GM10847 (cell line): ENCODE measurements at regions not wholly inside any gene's neighbourhood (a gene's known extent, or its start where the extent isn't known, plus 50 kb on each side); places are given as distances from the start of the nearest gene placed in this dataset.

Experiments used
- POLR2A ChIP-seq: IDR thresholded peaks from 2 replicates; pipeline ENCODE4 v1.6.1; 2011; ENCODE audit not compliant: insufficient read length; ENCODE audit errors: extremely low read depth

DNA sequence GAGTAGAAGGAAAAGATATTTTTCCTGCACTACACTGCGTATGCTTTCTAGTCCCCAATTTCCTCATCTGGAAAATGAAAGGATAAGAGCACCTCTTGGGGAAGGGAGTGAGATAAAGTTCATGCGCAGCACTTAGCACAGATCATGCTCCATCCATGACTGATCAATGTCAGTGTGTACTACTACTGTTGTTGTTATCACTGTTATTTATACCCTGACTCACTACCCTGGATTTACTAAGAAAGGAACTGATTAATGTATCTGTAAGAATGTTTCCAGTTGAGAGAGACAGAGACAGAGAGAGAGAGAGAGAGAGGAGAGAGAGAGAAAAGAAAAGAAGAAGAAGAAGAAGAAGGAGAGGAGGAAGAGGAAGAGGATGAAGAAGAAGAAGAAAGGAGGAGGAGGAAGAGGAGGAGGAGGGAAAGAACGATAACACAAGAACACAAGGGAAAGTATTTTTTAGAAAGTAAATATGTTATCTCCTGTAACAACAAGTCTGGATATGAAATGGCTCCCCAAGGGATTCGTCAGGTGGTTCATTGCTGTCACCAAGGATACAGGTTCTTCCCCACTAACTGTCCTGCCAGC is 212.2 kb upstream of the PROK2 start:
- no peak for TF ChIP-seq POLR2A

DNA sequence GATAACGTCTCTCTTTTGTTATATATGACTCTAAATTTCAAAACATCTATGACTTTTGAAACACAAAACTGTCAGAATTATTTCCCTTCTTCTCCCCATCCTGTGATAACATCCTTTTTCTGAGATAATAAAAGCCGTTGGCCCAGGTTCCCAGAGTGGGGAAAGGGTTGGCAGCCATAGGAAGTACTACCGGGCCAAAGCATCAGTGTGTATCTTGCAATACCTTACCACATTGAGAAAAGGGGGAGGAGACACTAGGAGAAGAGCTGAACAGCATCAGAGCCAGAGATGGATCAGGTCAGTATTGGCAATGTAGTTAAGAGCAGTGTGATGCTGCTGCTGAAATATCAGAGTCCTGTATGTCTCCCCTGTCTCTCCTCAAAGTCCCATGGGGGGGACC is 210.0 kb upstream of the PROK2 start:
- TF ChIP-seq POLR2A = no peak

DNA sequence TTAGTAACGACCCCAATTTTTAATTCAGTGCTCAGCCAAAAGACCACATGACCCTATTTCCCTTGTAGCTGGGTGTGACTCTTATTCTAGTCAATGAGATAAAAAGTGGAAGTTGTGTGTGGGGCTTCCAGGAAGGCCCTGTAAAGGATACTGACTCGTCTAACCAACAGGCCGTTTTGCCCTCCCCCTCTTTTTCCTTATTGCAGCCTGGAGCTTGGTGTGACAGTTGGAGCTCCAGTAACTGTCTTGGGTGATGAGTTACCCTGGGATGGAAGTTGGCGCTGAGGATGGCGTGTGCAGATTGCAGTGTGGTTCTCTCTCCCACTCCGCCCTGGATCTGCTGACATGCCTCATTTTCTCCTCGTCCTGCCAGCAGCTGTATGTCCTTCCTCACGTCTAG is 209.3 kb upstream of the PROK2 start:
- TF ChIP-seq POLR2A = no peak

DNA sequence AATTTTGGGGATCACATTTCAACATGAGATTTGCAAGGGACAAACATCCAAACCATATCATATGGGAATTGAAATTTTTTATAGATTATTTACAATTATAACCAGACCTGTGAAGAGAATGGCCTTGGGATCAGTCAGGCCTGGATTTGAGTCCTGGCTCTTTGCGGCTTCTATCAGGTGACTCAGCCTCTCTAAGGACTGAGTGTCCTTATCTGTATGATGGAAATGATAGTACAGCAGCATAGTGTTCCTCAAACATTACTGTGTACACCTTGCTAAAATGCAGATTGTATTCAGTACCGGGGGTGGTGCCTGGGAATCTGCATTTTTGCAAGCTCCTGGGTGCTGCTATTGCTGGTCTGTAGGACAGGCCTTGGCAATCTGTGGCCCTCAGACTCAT is 206.7 kb upstream of the PROK2 start:
- TF ChIP-seq POLR2A = no peak

DNA sequence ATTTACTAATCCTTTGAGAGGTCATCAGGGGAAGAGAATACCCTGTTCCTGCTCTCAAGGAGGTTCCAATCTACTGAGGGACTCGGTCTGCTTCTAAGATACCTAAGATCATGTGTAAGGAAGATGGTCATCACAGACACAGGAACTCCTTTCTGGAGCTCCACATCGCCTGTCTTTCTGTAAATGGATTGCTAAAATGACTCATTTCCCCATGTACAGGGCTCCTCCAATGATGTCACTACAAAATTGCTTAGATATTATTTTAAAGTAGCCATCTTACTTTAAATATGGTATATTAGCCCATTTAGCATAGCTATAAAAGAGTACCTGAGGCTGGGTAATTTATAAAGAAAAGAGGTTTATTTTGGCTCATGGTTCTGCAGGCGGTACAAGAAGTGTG is 206.1 kb upstream of the PROK2 start:
- no peak for TF ChIP-seq POLR2A

DNA sequence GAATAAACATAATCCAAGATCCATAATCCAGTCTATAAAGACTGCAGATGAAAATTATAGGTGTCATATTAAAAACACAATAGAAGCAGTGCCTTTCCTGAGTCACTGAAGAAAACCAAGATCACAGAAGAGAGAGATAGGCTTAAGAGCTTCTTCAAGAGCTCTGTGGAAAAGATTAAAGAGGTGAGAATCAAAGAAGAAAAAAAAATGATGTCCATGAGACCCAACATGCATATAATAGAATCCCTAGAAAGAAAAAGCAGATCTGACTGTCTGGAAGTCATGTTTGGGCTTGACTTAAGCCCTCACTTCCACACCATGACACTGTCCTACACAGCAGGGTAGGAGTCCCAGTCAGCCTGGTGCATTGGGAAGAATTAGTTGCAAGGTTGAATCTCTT is 205.6 kb upstream of the PROK2 start:
- TF ChIP-seq POLR2A = no peak

DNA sequence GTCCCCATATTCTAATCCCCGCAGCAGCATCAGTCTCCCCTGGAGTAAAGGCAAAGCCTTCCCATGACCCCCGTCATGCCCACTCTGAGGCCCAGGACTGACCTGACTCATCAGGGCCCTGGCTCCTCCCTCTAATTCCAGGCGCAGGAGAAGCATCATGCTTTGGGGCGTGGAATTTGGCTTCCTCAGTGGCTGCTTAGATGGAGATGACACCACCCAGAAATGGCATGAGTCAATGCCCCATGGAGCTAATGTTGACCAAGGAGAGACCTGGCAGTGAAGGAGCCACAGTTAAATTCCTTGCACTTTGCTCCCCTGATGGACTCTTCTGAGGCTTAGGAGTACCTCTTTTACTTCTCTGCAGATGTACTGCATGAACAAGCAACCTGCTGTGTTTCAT is 204.2 kb upstream of the PROK2 start:
- no peak for TF ChIP-seq POLR2A

DNA sequence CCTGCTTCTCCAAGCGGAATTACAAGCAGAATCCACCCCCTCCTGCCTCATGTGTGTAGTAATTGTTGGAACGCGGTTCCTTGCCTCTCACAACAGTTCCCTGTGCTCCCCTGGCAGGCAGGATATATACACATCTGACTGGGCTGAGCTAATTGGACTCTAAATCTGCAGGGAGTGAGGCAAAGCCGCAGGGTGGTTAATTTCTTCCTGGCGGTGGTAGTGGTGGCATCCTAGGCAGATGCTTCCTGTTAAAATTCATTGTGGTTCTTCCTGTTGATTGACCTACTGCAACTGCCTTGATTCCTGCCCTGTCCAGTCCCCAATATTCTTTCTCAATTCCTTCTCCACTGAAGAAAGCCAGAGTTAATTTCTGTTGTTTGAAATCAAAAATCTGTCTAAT is 202.9 kb upstream of the PROK2 start:
- TF ChIP-seq POLR2A = no peak

DNA sequence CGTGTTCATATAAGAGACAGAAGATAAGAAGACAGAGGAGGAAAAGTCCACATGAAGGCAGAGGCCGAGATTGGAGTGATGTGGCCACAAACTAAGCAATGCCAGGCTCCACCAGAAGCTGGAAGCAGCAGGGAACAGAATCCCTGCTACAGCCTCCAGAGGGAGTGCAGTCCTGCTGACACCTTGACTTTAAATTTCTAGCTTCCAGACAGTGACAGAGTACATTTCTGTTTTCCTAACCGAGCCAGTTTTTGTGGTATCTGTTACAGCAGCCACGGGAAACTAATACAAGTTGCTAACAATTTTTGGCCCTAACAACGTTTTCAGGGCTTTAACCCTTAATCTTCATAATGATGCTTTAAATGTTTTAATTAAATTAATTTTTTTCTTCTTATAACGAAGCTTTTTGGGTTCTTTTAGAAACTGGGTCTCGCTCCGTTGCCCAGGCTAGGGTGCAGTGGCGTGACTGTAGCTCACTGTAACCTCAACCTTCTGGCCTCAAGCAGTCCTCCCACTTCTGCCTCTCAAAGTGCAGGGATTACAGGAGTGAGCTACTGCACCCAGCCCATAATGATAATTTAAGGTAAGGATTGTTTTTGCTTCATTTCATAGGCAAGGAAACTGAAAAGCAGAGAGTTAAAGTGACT is 202.3 kb upstream of the PROK2 start:
- no peak for TF ChIP-seq POLR2A

DNA sequence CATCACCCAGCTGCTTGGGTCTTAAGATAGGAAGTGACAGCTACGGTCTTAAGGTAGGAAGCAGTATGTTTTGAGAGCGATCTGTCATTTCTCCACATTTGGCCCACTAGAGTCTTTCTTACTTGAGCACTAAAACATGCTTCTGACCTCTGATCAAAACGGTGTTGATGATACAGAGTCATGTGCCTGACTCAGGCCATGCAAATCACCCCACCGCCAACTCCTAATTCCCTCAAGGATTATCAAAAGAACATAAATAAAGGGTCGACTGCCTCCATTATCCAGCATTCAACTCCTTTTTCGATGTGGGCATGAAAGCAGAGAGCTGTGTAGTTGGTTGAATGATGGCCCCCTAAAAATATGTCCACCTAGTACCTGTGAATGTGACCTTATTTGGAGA is 201.7 kb upstream of the PROK2 start:
- TF ChIP-seq POLR2A = no peak

DNA sequence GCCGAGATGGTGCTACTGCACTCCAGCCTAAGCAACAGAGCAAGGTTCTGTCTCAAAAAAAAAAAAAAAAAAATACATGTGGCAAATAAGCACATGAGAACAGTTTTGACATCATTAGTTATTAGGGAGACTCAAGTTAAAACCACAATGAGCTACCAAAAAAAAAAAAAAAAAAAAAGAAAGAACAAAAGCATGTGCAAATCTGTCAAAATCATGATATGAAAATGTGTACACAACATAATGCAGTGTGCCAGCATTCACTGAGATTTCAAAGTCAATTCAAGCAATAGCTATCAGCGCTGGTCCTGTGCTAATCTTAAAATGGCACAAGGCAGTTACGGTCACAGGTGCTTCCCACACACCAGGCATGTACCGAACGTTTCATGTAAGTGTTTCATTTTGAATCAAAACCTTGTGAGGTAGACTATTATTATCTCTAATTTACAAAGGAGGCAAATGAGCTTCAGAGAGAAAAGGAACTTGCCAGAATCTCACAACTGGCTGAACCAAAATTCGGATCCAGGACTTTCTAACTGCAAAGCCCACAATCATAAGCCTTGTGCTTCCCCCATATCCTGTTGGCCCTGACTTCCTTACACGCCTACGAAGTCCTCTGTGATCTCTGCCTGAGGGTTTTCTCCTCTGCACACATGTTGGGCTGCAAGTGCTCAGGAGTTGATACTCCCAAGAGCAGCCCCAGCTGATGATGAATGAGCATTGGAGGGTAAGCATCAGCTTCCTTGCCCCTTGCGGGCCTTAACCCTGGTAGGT is 200.1 kb upstream of the PROK2 start:
- TF ChIP-seq POLR2A = no peak

DNA sequence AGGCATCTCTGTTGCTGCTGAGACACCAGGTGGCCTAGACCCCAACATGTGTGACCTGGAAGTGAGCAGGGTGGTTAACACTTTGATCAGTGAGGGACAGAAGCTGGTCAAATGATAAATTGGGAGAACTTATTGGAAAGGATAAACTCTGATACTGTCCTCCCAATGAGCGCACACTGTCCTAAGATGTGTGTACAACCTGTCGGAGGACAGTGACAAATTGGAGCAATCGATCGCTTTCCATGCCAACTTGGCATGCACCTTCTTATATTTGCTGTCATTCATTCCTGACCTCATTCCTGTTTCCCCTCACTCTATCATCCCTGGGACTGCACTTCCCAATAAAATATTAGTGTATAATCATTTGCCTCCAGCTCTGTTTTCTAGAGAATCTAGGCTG is 198.7 kb upstream of the PROK2 start:
- no peak for TF ChIP-seq POLR2A

DNA sequence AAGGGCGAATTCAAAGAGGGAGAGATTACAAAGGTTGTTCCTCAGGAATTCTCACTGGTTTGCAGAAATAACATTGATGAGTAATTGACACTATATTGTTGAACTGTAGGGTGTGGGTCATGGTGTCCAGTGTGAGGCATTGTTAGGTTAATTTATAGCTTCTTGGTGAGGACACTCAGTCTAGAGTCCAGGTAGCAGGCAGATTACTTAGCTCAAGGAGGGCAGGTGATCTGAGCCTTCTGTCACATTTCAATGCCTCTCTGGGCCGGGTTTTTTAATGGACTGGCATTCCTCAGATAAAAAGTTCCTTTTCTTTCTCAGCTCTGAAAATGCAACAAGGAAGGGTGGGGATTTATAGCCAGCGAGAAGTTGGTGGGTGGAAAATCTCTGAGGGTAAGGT is 194.2 kb upstream of the PROK2 start:
- no peak for TF ChIP-seq POLR2A

DNA sequence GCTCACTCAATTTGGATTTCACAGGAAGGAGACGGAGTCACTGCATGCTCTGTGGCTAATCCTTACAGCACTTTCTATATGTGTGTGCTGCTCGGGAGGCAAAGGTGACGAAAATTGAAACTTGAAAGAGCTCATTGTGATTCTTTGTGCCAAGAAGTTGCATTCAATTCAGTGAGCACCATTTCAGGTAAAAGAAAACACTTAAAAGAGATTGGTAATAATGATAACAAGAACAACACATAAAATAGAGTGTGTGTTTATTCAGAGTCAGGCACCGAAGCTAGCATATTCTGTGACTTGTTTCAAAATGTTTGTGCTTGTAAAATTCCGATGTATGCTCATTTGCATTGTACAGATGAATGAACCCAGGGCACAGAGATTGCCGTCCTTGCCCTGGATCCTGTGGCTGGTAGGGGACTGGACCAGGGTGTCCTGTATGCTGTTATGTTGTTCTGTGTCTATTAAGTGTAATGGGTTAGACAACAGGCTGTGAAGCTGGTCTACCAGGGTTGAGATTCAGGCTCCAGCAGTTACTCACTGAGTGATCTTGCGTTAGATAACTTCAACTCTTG is 193.3 kb upstream of the PROK2 start:
- TF ChIP-seq POLR2A = no peak

DNA sequence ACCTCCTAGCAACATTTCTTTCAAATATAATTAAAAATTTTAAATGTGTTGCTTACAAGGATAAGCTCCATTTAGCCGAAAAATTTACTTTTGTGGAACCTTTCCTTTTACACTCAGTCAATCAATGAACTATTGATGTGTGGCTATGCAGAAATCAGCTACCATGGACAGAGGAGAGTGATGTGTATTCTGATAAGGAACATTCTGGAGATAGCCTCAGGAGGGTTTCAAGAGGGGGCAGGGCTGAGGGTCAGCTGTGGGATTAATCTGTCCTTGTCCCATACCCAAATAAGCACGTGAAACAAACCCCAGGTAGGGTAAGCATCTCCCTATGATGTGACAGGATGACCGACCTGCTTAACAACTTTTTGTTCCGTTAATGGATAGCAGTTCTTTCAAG is 192.6 kb upstream of the PROK2 start:
- TF ChIP-seq POLR2A = no peak

DNA sequence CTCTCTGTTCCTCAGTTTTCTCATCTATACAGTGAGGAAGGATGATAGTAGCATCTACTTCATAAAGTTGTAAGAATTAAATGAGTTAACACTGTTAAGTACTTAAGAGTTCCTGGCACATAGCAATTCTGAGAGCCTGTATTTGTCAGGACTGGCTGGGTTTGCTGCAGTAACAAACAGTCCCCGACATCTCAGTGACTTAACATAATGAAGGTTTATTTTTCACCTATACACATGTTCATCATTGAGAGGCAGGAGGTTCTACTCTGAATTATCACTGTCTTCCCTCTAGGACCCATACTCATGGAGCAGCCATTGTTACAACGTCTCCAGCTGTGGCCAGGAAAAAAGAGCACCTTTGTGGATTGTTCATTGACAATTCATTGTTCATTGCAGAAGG is 190.6 kb upstream of the PROK2 start:
- TF ChIP-seq POLR2A = no peak
